ENCODE measurements at regions not wholly inside any gene's neighbourhood (a gene's known extent, or its start where the extent isn't known, plus 50 kb on each side); places are given as distances from the start of the nearest gene placed in this dataset.

- TF ChIP-seq REST (IDR thresholded peaks at IDR 0.05): no peak
- TF ChIP-seq NR2F2 (IDR thresholded peaks at IDR 0.05): no peak
These were observed 129.0 kb upstream of the RREB1 start (continued) for GRCh38 chr6:6978731-6979130.

GRCh38 chr6:6980999-6981597 lies 126.7 kb upstream of the RREB1 start:
- TF ChIP-seq JUND (IDR thresholded peaks at IDR 0.05) (no peak), MAX (IDR thresholded peaks at IDR 0.05) (no peak), YY1 (IDR thresholded peaks at IDR 0.05) (no peak), REST (IDR thresholded peaks at IDR 0.05) (no peak), GABPA (IDR thresholded peaks at IDR 0.05 in 1 of 2, conservative IDR thresholded peaks at IDR 0.05 in 1 of 2) (no peak), ZBTB33 (IDR thresholded peaks at IDR 0.05) (no peak), NR2F2 (IDR thresholded peaks at IDR 0.05) (no peak), FOXA1 (IDR thresholded peaks at IDR 0.05) (no peak), HNF4A (conservative IDR thresholded peaks at IDR 0.05) (no peak), TAF1 (conservative IDR thresholded peaks at IDR 0.05) (no peak), FOXA2 (IDR thresholded peaks at IDR 0.05) (no peak), SP1 (IDR thresholded peaks at IDR 0.05) (no peak), RXRA (IDR thresholded peaks at IDR 0.05) (no peak), EGR1 (IDR thresholded peaks at IDR 0.05; ENCODE audit: low read depth in 2 of 2) (no peak), HNF4G (IDR thresholded peaks at IDR 0.05) (no peak), RAD21 (IDR thresholded peaks at IDR 0.05) (no peak)
- TF ChIP-seq, protein P1, sequence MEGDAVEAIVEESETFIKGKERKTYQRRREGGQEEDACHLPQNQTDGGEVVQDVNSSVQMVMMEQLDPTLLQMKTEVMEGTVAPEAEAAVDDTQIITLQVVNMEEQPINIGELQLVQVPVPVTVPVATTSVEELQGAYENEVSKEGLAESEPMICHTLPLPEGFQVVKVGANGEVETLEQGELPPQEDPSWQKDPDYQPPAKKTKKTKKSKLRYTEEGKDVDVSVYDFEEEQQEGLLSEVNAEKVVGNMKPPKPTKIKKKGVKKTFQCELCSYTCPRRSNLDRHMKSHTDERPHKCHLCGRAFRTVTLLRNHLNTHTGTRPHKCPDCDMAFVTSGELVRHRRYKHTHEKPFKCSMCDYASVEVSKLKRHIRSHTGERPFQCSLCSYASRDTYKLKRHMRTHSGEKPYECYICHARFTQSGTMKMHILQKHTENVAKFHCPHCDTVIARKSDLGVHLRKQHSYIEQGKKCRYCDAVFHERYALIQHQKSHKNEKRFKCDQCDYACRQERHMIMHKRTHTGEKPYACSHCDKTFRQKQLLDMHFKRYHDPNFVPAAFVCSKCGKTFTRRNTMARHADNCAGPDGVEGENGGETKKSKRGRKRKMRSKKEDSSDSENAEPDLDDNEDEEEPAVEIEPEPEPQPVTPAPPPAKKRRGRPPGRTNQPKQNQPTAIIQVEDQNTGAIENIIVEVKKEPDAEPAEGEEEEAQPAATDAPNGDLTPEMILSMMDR (IDR thresholded peaks at IDR 0.05; ENCODE audit: low read depth, low read length, missing input control): no peak
- TF ChIP-seq, protein P2, sequence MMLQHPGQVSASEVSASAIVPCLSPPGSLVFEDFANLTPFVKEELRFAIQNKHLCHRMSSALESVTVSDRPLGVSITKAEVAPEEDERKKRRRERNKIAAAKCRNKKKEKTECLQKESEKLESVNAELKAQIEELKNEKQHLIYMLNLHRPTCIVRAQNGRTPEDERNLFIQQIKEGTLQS (IDR thresholded peaks at IDR 0.05): no peak

More at GRCh38 chr6:6980999-6981597, 126.7 kb upstream of the RREB1 start:
- Histone ChIP-seq H3K4me1 (ENCODE audit: control insufficient read depth in 4 of 4, insufficient read depth in 4 of 4, low read length in 3 of 4) (no peaks in the 10 kb centered on the region), H3K4me3 (ENCODE audit: low read depth in 1 of 3, low read length in 3 of 3) (no peak overlapping the region), H3K9ac (ENCODE audit: low read depth in 1 of 2, low read length in 2 of 2) (no peak overlapping the region), H3K27me3 (ENCODE audit: control insufficient read depth in 4 of 4, insufficient read depth in 4 of 4, low read length in 3 of 4) (no peaks in the 10 kb centered on the region), H3K27ac (ENCODE audit: low read depth in 1 of 2, low read length in 2 of 2) (no peak overlapping the region), H3K9me3 (ENCODE audit: control insufficient read depth in 4 of 4, low read length in 3 of 4) (no peaks in the 10 kb centered on the region), H3K36me3 (ENCODE audit: control insufficient read depth in 4 of 4, insufficient read depth in 3 of 4, low read depth in 1 of 4, low read length in 3 of 4) (no peaks in the 10 kb centered on the region)
- WGBS: 88% methylated on average over 14 of the region's 14 CpGs
- DNase-seq (ENCODE audit: low spot score): no peak

All from liver (tissue), 8 donors.